ENCODE measurements at regions not wholly inside any gene's neighbourhood (a gene's known extent, or its start where the extent isn't known, plus 50 kb on each side); places are given as distances from the start of the nearest gene placed in this dataset.

- DNase-seq (ENCODE audit: low spot score, unreplicated experiment), result no peak
- Mint-ChIP-seq H3K4me1 (ENCODE audit: low read depth) (no peaks in the 10 kb centered on the region), H3K9me3 (ENCODE audit: low read depth) (peaks cover 29% of the 10 kb centered on the region), H3K4me3 (ENCODE audit: low read depth) (no peak overlapping the region), H3K27ac (no peak overlapping the region), H3K27me3 (no peaks in the 10 kb centered on the region), H3K36me3 (ENCODE audit: insufficient read depth) (no peaks in the 10 kb centered on the region)
- no peak for TF ChIP-seq CTCF (IDR thresholded peaks at IDR 0.05; ENCODE audit: unreplicated experiment)
Observed at GRCh38 chr2:13649918-13650317, 933.2 kb downstream of the TRIB2 start.

- no peaks in the 10 kb centered on the region for H3K4me1 Mint-ChIP-seq (ENCODE audit: low read depth)
- H3K36me3 Mint-ChIP-seq (ENCODE audit: insufficient read depth), result no peaks in the 10 kb centered on the region
- DNase-seq (ENCODE audit: low spot score, unreplicated experiment), result no peak
- peak; percentile 20 for TF ChIP-seq CTCF (IDR thresholded peaks at IDR 0.05; ENCODE audit: unreplicated experiment)
- peaks cover 28% of the 10 kb centered on the region for H3K9me3 Mint-ChIP-seq (ENCODE audit: low read depth)
- no peaks in the 10 kb centered on the region for H3K27me3 Mint-ChIP-seq
- no peak overlapping the region for H3K4me3 Mint-ChIP-seq (ENCODE audit: low read depth)
- H3K27ac Mint-ChIP-seq, result no peak overlapping the region
Observed at GRCh38 chr2:13650586-13651180, 933.9 kb downstream of the TRIB2 start.

GRCh38 chr2:13651684-13652131, 935.0 kb downstream of the TRIB2 start:
- no peaks in the 10 kb centered on the region for H3K4me1 Mint-ChIP-seq (ENCODE audit: low read depth)
- no peak for TF ChIP-seq CTCF (IDR thresholded peaks at IDR 0.05; ENCODE audit: unreplicated experiment)
- H3K27me3 Mint-ChIP-seq, result no peaks in the 10 kb centered on the region
- H3K9me3 Mint-ChIP-seq (ENCODE audit: low read depth), result peaks cover 24% of the 10 kb centered on the region
- no peak overlapping the region for H3K4me3 Mint-ChIP-seq (ENCODE audit: low read depth)
- no peaks in the 10 kb centered on the region for H3K36me3 Mint-ChIP-seq (ENCODE audit: insufficient read depth)
- DNase-seq (ENCODE audit: low spot score, unreplicated experiment), result no peak
- H3K27ac Mint-ChIP-seq, result no peak overlapping the region

- DNase-seq (ENCODE audit: low spot score, unreplicated experiment), result no peak
- Mint-ChIP-seq H3K27me3 (no peaks in the 10 kb centered on the region), H3K4me1 (ENCODE audit: low read depth) (no peaks in the 10 kb centered on the region), H3K4me3 (ENCODE audit: low read depth) (no peak overlapping the region), H3K27ac (no peak overlapping the region), H3K9me3 (ENCODE audit: low read depth) (peaks cover 21% of the 10 kb centered on the region), H3K36me3 (ENCODE audit: insufficient read depth) (no peaks in the 10 kb centered on the region)
- TF ChIP-seq CTCF (IDR thresholded peaks at IDR 0.05; ENCODE audit: unreplicated experiment), result no peak
Observed at GRCh38 chr2:13652531-13653313, 936.0 kb downstream of the TRIB2 start.

GRCh38 chr2:13654416-13654815, 937.7 kb downstream of the TRIB2 start:
- Mint-ChIP-seq H3K27ac (no peak overlapping the region), H3K27me3 (no peaks in the 10 kb centered on the region), H3K4me3 (ENCODE audit: low read depth) (no peak overlapping the region), H3K9me3 (ENCODE audit: low read depth) (peaks cover 18% of the 10 kb centered on the region), H3K36me3 (ENCODE audit: insufficient read depth) (no peaks in the 10 kb centered on the region), H3K4me1 (ENCODE audit: low read depth) (no peaks in the 10 kb centered on the region)
- DNase-seq (ENCODE audit: low spot score, unreplicated experiment), result no peak
- TF ChIP-seq CTCF (IDR thresholded peaks at IDR 0.05; ENCODE audit: unreplicated experiment), result no peak
